ENCODE measurements at regions not wholly inside any gene's neighbourhood (a gene's known extent, or its start where the extent isn't known, plus 50 kb on each side); places are given as distances from the start of the nearest gene placed in this dataset.
"Not testable (repeated sequence)": the region's sequence is repeated elsewhere in the genome, so short reads cannot be mapped to it uniquely, and the experiment has no call there.

DNA sequence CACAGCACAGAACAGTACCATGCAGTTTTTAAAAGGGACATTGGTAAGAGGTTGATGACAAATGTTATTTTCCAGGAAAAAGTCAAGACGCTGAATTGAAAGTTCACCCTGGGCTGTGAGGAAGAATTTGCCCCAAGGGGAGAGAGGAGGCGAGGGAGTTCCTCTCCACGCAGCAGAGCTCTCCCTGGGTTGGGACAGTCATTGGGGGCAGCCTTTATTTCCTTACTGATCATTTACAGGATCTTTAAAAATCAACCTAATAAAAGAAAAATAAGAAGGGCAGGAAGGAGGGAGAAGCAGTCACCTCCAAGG is 49.9 kb upstream of the WNT7B start:
- DNase-seq (ENCODE audit: low read depth): no peak

DNA sequence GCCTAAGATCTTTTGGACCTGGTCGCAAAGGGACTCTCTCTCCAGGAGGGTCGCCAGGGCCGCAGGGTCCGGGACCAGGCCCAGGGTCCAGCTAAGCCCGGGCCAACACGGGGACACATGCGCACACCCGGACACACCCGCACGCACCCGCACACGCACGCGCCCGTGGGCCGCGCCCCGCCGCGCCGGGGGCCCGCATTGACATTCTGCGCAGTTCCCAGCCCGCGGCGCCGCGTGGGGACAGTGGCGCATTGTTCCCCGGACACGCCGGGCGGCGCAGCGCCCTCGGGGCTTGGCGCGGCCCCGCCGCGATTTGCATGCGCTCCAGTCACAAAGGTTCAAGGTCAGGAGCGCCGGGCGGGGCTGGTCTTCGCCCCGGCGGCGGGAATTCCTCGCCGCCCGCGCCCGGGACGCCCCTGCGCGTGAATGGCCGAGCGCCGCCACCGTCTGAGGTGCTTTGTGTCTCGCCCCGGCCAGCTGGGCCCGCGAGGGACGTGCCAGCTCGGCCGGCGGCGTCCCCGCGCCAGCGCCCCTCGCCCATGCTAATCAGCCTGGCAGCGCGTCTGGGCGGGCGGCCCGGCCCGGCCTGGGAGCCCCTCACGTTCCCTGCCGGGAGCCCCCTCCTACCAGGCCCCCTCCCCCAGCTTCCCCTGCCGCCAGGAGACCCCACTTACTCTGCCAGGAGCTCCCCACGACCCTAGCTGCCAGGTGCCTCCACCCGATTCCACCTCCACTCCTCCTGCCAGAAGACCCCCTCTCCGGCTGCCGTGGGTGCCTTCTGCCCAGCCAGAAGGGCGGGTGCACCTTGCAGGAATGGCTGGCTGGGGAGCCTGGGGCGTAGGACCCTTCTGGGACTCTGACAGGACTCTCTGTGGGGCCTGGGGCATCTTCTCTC is 50.5 kb upstream of the WNT7B start:
- no peak for DNase-seq (ENCODE audit: low read depth)

DNA sequence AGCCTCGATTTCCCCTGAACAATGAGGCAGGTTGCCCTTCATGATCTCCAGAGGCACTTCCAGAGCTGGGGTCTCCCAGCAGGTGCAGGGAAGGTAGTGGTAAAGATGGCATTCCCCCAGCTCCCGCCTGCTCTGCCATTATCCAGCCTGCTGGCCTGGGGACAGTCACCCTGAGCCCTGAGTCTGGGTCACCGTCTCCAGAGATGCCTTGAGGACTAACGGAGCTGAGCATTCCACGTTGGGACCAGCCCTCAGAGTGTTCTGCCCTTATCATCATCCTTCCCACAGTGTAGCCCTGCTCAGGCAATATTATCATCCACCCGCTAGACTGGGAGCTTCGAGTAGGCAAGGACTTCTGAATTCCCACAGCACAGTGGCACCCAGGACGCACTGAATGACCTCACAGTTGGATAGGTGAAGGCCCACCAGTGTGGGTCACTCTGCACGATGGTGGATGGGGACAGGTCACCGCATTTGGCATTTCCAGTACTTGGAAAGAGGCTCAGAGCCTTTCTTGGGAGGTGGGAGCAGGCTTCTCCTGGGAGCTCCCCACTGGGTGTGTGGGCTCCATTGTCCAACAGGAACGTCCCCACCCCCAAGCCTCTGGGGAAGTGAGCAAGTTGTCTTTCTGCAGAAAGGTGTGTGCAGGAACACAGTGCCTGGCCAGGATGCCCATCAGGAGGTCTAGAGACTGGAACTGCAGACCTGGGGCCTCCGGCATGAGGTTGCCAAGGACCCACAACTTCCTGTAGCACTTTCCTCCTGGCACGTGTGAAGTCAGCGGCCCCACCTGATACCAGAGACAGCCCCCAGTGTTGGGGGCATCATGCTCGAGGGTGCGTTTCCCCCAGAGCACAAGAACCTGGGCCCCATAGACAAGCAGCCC is 51.4 kb upstream of the WNT7B start:
- no peak for DNase-seq (ENCODE audit: low read depth)

DNA sequence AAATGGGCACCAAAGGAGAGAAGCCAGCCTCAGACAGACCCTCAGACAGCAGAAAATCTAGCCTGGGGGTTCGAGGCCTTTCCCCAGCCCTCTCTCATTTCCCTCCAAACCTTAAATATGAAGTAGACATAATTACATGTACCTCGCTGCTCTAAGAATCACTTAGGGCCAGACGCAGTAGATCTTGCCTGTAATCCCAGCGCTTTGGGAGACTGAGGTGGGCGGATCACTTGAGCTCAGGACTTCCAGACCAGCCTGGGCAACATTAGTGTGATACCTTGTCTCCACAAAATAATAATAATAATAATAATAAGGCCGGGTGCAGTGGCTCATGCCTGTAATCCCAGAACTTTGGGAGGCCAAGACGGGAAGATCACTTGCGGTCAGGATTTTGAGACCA is 52.1 kb upstream of the WNT7B start:
- no peak for DNase-seq (ENCODE audit: low read depth)

GRCh38 chr22:46029574-46030200 is 52.7 kb upstream of the WNT7B start:
- no peak for DNase-seq (ENCODE audit: low read depth)

- DNase-seq (ENCODE audit: low read depth): no peak
Observed at GRCh38 chr22:46030231-46030880, 53.4 kb upstream of the WNT7B start.

GRCh38 chr22:46031066-46031465 is 54.1 kb upstream of the WNT7B start:
- DNase-seq (ENCODE audit: low read depth): no peak

GRCh38 chr22:46031557-46031956 is 54.6 kb upstream of the WNT7B start:
- DNase-seq (ENCODE audit: low read depth): no peak

GRCh38 chr22:46031965-46032851 is 55.2 kb upstream of the WNT7B start:
- no peak for DNase-seq (ENCODE audit: low read depth)

DNA sequence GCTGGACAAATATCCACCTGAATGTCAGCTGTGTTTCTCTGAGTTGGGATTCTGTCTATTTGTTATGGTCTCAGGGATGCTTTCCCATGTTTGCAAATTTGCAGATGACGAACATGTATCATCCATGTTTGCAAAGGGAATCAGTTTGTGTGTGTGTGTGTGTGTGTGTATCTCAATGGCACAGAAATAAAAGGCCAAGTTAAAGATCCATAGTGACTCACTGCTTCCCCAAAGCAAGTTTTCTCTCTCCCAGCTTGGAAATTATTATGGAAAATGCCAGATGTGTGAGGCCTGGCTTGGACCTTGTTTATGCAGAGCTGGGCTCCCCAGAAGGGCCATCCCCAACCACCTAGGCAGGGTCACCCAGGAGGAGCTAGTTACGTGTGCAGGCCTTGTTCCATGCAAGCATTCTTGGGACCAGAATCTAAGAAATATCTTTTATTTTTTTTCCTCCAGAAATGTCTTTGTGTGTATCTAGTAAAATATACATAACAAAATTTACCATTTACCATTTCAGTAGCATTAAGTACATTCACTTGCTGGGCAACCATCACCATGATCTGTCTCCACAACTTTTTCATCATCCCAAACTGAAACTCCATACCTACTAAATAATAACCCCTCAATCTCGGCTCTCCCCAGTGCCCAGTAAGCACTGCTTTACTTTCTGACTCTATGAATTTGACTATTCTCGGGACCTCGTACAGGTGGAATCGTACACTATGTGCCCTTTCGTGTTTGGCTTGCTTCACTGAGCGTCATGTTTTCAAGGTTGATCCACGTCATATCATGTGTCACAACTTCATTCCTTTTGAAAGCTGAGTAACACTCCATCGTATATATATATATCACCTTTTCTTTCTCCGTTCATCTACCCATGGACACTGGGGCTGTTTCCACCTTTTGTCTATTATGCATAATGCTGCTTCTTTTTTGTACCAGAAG is 56.6 kb upstream of the WNT7B start:
- DNase-seq (ENCODE audit: low read depth): no peak

DNA sequence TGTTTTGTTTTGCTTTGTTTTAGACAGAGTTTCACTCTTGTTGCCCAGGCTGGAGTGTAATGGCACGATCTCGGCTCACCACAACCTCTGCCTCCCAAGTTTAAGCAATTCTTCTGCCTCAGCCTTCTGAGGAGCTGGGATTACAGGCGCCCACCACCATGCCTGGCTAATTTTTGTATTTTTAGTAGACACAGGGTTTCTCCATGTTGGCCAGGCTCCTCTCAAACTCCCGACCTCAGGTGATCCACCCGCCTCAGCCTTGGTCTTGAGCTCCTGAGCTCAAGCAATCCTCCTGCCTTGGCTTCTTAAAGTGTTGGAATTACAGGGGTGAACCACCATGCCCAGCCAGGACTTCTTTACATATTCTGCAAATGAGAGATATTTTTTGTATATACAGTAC is 57.5 kb upstream of the WNT7B start:
- DNase-seq (ENCODE audit: low read depth): not testable (repeated sequence)

DNA sequence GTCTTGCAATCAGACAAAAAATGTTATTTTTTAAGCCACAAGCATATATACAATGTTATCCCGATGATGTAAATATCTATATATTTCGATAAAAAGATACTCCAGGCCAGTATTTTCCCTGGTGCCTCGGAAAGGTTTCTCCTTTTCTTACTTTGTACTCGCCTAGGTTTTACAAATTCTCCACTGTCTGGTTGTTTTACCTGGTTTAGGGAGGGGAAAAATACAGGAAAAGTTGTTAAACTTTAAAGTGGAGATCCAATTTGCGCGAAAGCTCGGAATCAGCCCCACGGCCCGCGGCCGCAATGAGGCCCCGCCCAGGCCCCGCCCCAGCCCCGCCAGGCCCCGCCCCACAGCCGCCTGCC is 58.4 kb upstream of the WNT7B start:
- no peak for DNase-seq (ENCODE audit: low read depth)

GRCh38 chr22:46035742-46036557 is 59.0 kb upstream of the WNT7B start:
- DNase-seq (ENCODE audit: low read depth): peak; percentile 98

DNA sequence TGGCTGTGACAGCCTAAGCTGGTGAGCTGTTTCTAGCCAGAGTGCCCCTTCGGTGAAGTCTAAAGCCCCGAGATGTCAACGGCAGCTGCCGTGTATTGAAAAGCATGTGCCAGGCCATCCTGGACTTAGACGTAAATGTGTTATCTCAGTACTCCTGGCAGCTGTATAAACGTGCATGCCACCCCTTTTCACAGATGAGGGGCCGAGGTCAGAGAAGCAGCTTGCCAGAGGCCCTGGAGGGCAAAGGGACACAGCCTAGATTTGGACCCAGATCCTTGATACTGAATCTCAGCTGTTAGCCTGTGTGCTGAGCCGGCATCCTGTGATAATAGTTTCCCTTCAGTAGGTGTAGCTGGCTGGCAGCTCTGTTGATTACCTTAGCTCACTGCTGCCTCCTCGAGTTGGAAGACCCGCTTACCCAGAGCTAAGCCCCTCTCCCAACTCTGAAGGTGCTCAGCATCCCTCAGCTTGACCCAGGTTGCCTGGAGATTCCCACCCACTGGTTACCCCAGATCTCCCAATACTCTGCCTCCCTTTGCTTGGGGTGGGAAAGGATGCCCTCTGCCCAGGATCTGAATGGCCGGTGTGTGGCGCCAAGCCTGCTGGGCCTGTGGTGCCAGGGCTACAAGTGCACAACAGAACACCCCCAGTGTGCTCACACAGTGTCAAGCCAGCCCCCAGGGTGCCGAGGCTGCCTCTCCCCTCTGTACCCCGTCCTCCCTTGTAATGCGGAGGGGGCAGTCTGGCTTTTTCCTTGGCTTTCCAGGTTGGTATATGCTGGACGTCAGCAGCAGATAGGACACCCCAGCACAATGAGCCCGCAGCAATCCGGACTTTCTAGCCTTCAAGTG is 59.8 kb upstream of the WNT7B start:
- DNase-seq (ENCODE audit: low read depth): no peak

- DNase-seq (ENCODE audit: low read depth): no peak
Observed at GRCh38 chr22:46038174-46038487, 61.2 kb upstream of the WNT7B start.

- DNase-seq (ENCODE audit: low read depth): no peak
Observed at GRCh38 chr22:46038516-46039430, 61.8 kb upstream of the WNT7B start.

- DNase-seq (ENCODE audit: low read depth): no peak
Observed at GRCh38 chr22:46039535-46039934, 62.6 kb upstream of the WNT7B start.

Measured in fibroblast of the conjunctiva (primary cell).